ENCODE measurements at regions not wholly inside any gene's neighbourhood (a gene's known extent, or its start where the extent isn't known, plus 50 kb on each side); places are given as distances from the start of the nearest gene placed in this dataset.

GRCh38 chr10:36224431-36224985 is 582.4 kb upstream of the FZD8 start:
- no peak for DNase-seq (ENCODE audit: low spot score)

- no peak for DNase-seq (ENCODE audit: low spot score)
These were observed 579.0 kb upstream of the FZD8 start for GRCh38 chr10:36221101-36221500.

GRCh38 chr10:36220151-36220550 is 578.1 kb upstream of the FZD8 start:
- DNase-seq (ENCODE audit: low spot score) = no peak

- DNase-seq (ENCODE audit: low spot score) = no peak
These were observed 569.8 kb upstream of the FZD8 start for GRCh38 chr10:36211856-36212255.

- DNase-seq (ENCODE audit: low spot score) = no peak
These were observed 567.4 kb upstream of the FZD8 start for GRCh38 chr10:36209480-36209879.

GRCh38 chr10:36202881-36203280 is 560.8 kb upstream of the FZD8 start:
- DNase-seq (ENCODE audit: low spot score) = no peak

- DNase-seq (ENCODE audit: low spot score) = no peak
These were observed 558.5 kb upstream of the FZD8 start for GRCh38 chr10:36200577-36200976.

GRCh38 chr10:36198322-36198721 is 556.2 kb upstream of the FZD8 start:
- DNase-seq (ENCODE audit: low spot score) = no peak

- no peak for DNase-seq (ENCODE audit: low spot score)
These were observed 553.3 kb upstream of the FZD8 start for GRCh38 chr10:36195364-36195763.

GRCh38 chr10:36194276-36194675 is 552.2 kb upstream of the FZD8 start:
- DNase-seq (ENCODE audit: low spot score) = no peak

GRCh38 chr10:36191009-36191408 is 548.9 kb upstream of the FZD8 start:
- no peak for DNase-seq (ENCODE audit: low spot score)

GRCh38 chr10:36188461-36188860 is 546.4 kb upstream of the FZD8 start:
- no peak for DNase-seq (ENCODE audit: low spot score)

GRCh38 chr10:36188080-36188453 is 546.0 kb upstream of the FZD8 start:
- DNase-seq (ENCODE audit: low spot score) = no peak

GRCh38 chr10:36187380-36188079 is 545.4 kb upstream of the FZD8 start:
- DNase-seq (ENCODE audit: low spot score) = no peak

GRCh38 chr10:36185097-36185496 is 543.0 kb upstream of the FZD8 start:
- no peak for DNase-seq (ENCODE audit: low spot score)

- DNase-seq (ENCODE audit: low spot score) = no peak
These were observed 541.6 kb upstream of the FZD8 start for GRCh38 chr10:36183726-36184125.

GRCh38 chr10:36183056-36183455 is 541.0 kb upstream of the FZD8 start:
- DNase-seq (ENCODE audit: low spot score) = no peak

GRCh38 chr10:36182606-36183005 is 540.5 kb upstream of the FZD8 start:
- DNase-seq (ENCODE audit: low spot score) = no peak

- no peak for DNase-seq (ENCODE audit: low spot score)
These were observed 540.1 kb upstream of the FZD8 start for GRCh38 chr10:36182179-36182566.

GRCh38 chr10:36181426-36182178 is 539.5 kb upstream of the FZD8 start:
- DNase-seq (ENCODE audit: low spot score) = no peak

- DNase-seq (ENCODE audit: low spot score) = no peak
These were observed 536.5 kb upstream of the FZD8 start for GRCh38 chr10:36178616-36179015.

GRCh38 chr10:36177071-36177470 is 535.0 kb upstream of the FZD8 start:
- no peak for DNase-seq (ENCODE audit: low spot score)

- DNase-seq (ENCODE audit: low spot score) = no peak
These were observed 533.9 kb upstream of the FZD8 start for GRCh38 chr10:36175954-36176353.

GRCh38 chr10:36173364-36173763 is 531.3 kb upstream of the FZD8 start:
- no peak for DNase-seq (ENCODE audit: low spot score)

Data from ecto neural progenitor cell (in vitro differentiated cells).